ENCODE measurements at regions not wholly inside any gene's neighbourhood (a gene's known extent, or its start where the extent isn't known, plus 50 kb on each side); places are given as distances from the start of the nearest gene placed in this dataset.

- no peak overlapping the region for H3K23ac ChIP-seq (ENCODE audit: low read length in 2 of 2)
- no peaks in the 10 kb centered on the region for H3K9me3 ChIP-seq (ENCODE audit: control insufficient read depth, low read length)
- no peak overlapping the region for H4K91ac ChIP-seq (ENCODE audit: low read length)
- no peaks in the 10 kb centered on the region for H3K79me1 ChIP-seq (replicated peaks; ENCODE audit: low read length, poor library complexity, severe bottlenecking)
- H3K4ac ChIP-seq (ENCODE audit: low read depth in 1 of 2, low read length in 2 of 2): no peak overlapping the region
- no peak overlapping the region for H2BK15ac ChIP-seq (ENCODE audit: low read depth, poor library complexity, severe bottlenecking)
- H2AK5ac ChIP-seq (ENCODE audit: low read length, severe bottlenecking): no peak overlapping the region
- no peak overlapping the region for H3K27ac ChIP-seq (ENCODE audit: low read length, poor library complexity, severe bottlenecking)
- peak overlapping the region; percentile 73 for H3K9ac ChIP-seq (ENCODE audit: low read length)
- H3K4me3 ChIP-seq (ENCODE audit: insufficient read depth in 1 of 2, low read depth in 1 of 2, low read length in 2 of 2): no peak overlapping the region
- no peak overlapping the region for H4K8ac ChIP-seq (ENCODE audit: low read length)
- no peaks in the 10 kb centered on the region for H3K4me1 ChIP-seq (ENCODE audit: control insufficient read depth, insufficient read depth, low read depth, low read length)
- 45% methylated on average over 3 of the region's 4 CpGs for WGBS
- no peaks in the 10 kb centered on the region for H3K27me3 ChIP-seq (ENCODE audit: control insufficient read depth in 1 of 2, insufficient read depth in 1 of 2, low read length in 2 of 2)
- DNase-seq: peak; percentile 81
- H3K18ac ChIP-seq (ENCODE audit: low read depth in 1 of 2, low read length in 2 of 2): no peak overlapping the region
- H3K14ac ChIP-seq (ENCODE audit: low read length in 2 of 2): no peak overlapping the region
- no peak overlapping the region for H2BK120ac ChIP-seq (ENCODE audit: low read depth, low read length)
- H2BK5ac ChIP-seq (ENCODE audit: low read depth, low read length, poor library complexity, severe bottlenecking): no peak overlapping the region
- no peak overlapping the region for H2AFZ ChIP-seq (ENCODE audit: low read depth, low read length)
- no peak overlapping the region for H3K4me2 ChIP-seq (ENCODE audit: low read length, poor library complexity, severe bottlenecking)
- no peaks in the 10 kb centered on the region for H3K36me3 ChIP-seq (ENCODE audit: control insufficient read depth in 1 of 2, insufficient read depth in 2 of 2, low read depth in 1 of 2, low read length in 2 of 2)
- H2BK12ac ChIP-seq (ENCODE audit: low read length in 2 of 2): no peak overlapping the region
Observed at GRCh38 chr9:4435197-4435596, 55.1 kb upstream of the SLC1A1 start.

GRCh38 chr9:4433379-4433778 is 56.9 kb upstream of the SLC1A1 start:
- H3K9ac ChIP-seq (ENCODE audit: low read length): no peak overlapping the region
- H2BK12ac ChIP-seq (ENCODE audit: low read length in 2 of 2): no peak overlapping the region
- H2BK15ac ChIP-seq (ENCODE audit: low read depth, poor library complexity, severe bottlenecking): no peak overlapping the region
- no peak overlapping the region for H2AK5ac ChIP-seq (ENCODE audit: low read length, severe bottlenecking)
- no peak overlapping the region for H3K18ac ChIP-seq (ENCODE audit: low read depth in 1 of 2, low read length in 2 of 2)
- WGBS: 100% methylated on average over 2 of the region's 4 CpGs
- H2BK5ac ChIP-seq (ENCODE audit: low read depth, low read length, poor library complexity, severe bottlenecking): no peak overlapping the region
- no peaks in the 10 kb centered on the region for H3K27me3 ChIP-seq (ENCODE audit: control insufficient read depth in 1 of 2, insufficient read depth in 1 of 2, low read length in 2 of 2)
- H3K9me3 ChIP-seq (ENCODE audit: control insufficient read depth, low read length): no peaks in the 10 kb centered on the region
- no peak overlapping the region for H3K14ac ChIP-seq (ENCODE audit: low read length in 2 of 2)
- H3K4ac ChIP-seq (ENCODE audit: low read depth in 1 of 2, low read length in 2 of 2): no peak overlapping the region
- H3K79me1 ChIP-seq (replicated peaks; ENCODE audit: low read length, poor library complexity, severe bottlenecking): no peaks in the 10 kb centered on the region
- H3K27ac ChIP-seq (ENCODE audit: low read length, poor library complexity, severe bottlenecking): no peak overlapping the region
- H2AFZ ChIP-seq (ENCODE audit: low read depth, low read length): no peak overlapping the region
- no peak overlapping the region for H3K4me2 ChIP-seq (ENCODE audit: low read length, poor library complexity, severe bottlenecking)
- no peak overlapping the region for H3K4me3 ChIP-seq (ENCODE audit: insufficient read depth in 1 of 2, low read depth in 1 of 2, low read length in 2 of 2)
- H4K8ac ChIP-seq (ENCODE audit: low read length): no peak overlapping the region
- no peaks in the 10 kb centered on the region for H3K36me3 ChIP-seq (ENCODE audit: control insufficient read depth in 1 of 2, insufficient read depth in 2 of 2, low read depth in 1 of 2, low read length in 2 of 2)
- H2BK120ac ChIP-seq (ENCODE audit: low read depth, low read length): no peak overlapping the region
- no peak for DNase-seq
- no peak overlapping the region for H4K91ac ChIP-seq (ENCODE audit: low read length)
- no peaks in the 10 kb centered on the region for H3K4me1 ChIP-seq (ENCODE audit: control insufficient read depth, insufficient read depth, low read depth, low read length)
- H3K23ac ChIP-seq (ENCODE audit: low read length in 2 of 2): no peak overlapping the region

GRCh38 chr9:4430432-4431261 is 59.6 kb upstream of the SLC1A1 start:
- no peak overlapping the region for H2BK5ac ChIP-seq (ENCODE audit: low read depth, low read length, poor library complexity, severe bottlenecking)
- H4K8ac ChIP-seq (ENCODE audit: low read length): no peak overlapping the region
- no peak overlapping the region for H2AK5ac ChIP-seq (ENCODE audit: low read length, severe bottlenecking)
- no peak overlapping the region for H3K4me2 ChIP-seq (ENCODE audit: low read length, poor library complexity, severe bottlenecking)
- no peak overlapping the region for H2BK12ac ChIP-seq (ENCODE audit: low read length in 2 of 2)
- H2BK120ac ChIP-seq (ENCODE audit: low read depth, low read length): no peak overlapping the region
- H3K9me3 ChIP-seq (ENCODE audit: control insufficient read depth, low read length): no peaks in the 10 kb centered on the region
- no peak overlapping the region for H3K14ac ChIP-seq (ENCODE audit: low read length in 2 of 2)
- WGBS: 59% methylated on average over 3 of the region's 3 CpGs
- no peaks in the 10 kb centered on the region for H3K27me3 ChIP-seq (ENCODE audit: control insufficient read depth in 1 of 2, insufficient read depth in 1 of 2, low read length in 2 of 2)
- no peak overlapping the region for H2BK15ac ChIP-seq (ENCODE audit: low read depth, poor library complexity, severe bottlenecking)
- no peak overlapping the region for H3K23ac ChIP-seq (ENCODE audit: low read length in 2 of 2)
- H3K4me3 ChIP-seq (ENCODE audit: insufficient read depth in 1 of 2, low read depth in 1 of 2, low read length in 2 of 2): peak overlapping the region in 1 of 2 experiments; percentile 10
- H3K4ac ChIP-seq (ENCODE audit: low read depth in 1 of 2, low read length in 2 of 2): no peak overlapping the region
- DNase-seq: peak; percentile 8
- H3K79me1 ChIP-seq (replicated peaks; ENCODE audit: low read length, poor library complexity, severe bottlenecking): no peaks in the 10 kb centered on the region
- no peak overlapping the region for H4K91ac ChIP-seq (ENCODE audit: low read length)
- no peak overlapping the region for H3K18ac ChIP-seq (ENCODE audit: low read depth in 1 of 2, low read length in 2 of 2)
- H3K36me3 ChIP-seq (ENCODE audit: control insufficient read depth in 1 of 2, insufficient read depth in 2 of 2, low read depth in 1 of 2, low read length in 2 of 2): no peaks in the 10 kb centered on the region
- no peak overlapping the region for H2AFZ ChIP-seq (ENCODE audit: low read depth, low read length)
- peak overlapping the region; percentile 66 for H3K9ac ChIP-seq (ENCODE audit: low read length)
- no peak overlapping the region for H3K27ac ChIP-seq (ENCODE audit: low read length, poor library complexity, severe bottlenecking)
- no peaks in the 10 kb centered on the region for H3K4me1 ChIP-seq (ENCODE audit: control insufficient read depth, insufficient read depth, low read depth, low read length)

GRCh38 chr9:4425319-4426045 is 64.8 kb upstream of the SLC1A1 start:
- H4K8ac ChIP-seq (ENCODE audit: low read length): no peak overlapping the region
- no peaks in the 10 kb centered on the region for H3K9me3 ChIP-seq (ENCODE audit: control insufficient read depth, low read length)
- no peak overlapping the region for H2BK12ac ChIP-seq (ENCODE audit: low read length in 2 of 2)
- 85% methylated on average over 4 of the region's 4 CpGs for WGBS
- peak overlapping the region in 1 of 2 experiments; percentile 37 for H3K4ac ChIP-seq (ENCODE audit: low read depth in 1 of 2, low read length in 2 of 2)
- no peak overlapping the region for H3K14ac ChIP-seq (ENCODE audit: low read length in 2 of 2)
- no peak overlapping the region for H3K27ac ChIP-seq (ENCODE audit: low read length, poor library complexity, severe bottlenecking)
- H3K4me1 ChIP-seq (ENCODE audit: control insufficient read depth, insufficient read depth, low read depth, low read length): peaks cover 2% of the 10 kb centered on the region
- no peak overlapping the region for H4K91ac ChIP-seq (ENCODE audit: low read length)
- no peak overlapping the region for H2BK120ac ChIP-seq (ENCODE audit: low read depth, low read length)
- no peak overlapping the region for H2BK5ac ChIP-seq (ENCODE audit: low read depth, low read length, poor library complexity, severe bottlenecking)
- H2AK5ac ChIP-seq (ENCODE audit: low read length, severe bottlenecking): no peak overlapping the region
- H2AFZ ChIP-seq (ENCODE audit: low read depth, low read length): no peak overlapping the region
- no peak overlapping the region for H3K18ac ChIP-seq (ENCODE audit: low read depth in 1 of 2, low read length in 2 of 2)
- H3K23ac ChIP-seq (ENCODE audit: low read length in 2 of 2): peak overlapping the region in 1 of 2 experiments; percentile 23
- H3K79me1 ChIP-seq (replicated peaks; ENCODE audit: low read length, poor library complexity, severe bottlenecking): no peaks in the 10 kb centered on the region
- H3K4me3 ChIP-seq (ENCODE audit: insufficient read depth in 1 of 2, low read depth in 1 of 2, low read length in 2 of 2): no peak overlapping the region
- no peaks in the 10 kb centered on the region for H3K36me3 ChIP-seq (ENCODE audit: control insufficient read depth in 1 of 2, insufficient read depth in 2 of 2, low read depth in 1 of 2, low read length in 2 of 2)
- H3K27me3 ChIP-seq (ENCODE audit: control insufficient read depth in 1 of 2, insufficient read depth in 1 of 2, low read length in 2 of 2): no peaks in the 10 kb centered on the region
- no peak overlapping the region for H3K4me2 ChIP-seq (ENCODE audit: low read length, poor library complexity, severe bottlenecking)
- H2BK15ac ChIP-seq (ENCODE audit: low read depth, poor library complexity, severe bottlenecking): no peak overlapping the region
- DNase-seq: no peak
- H3K9ac ChIP-seq (ENCODE audit: low read length): no peak overlapping the region

Data from mesenchymal stem cell (in vitro differentiated cells and primary cell).